Testis (tissue), 2 donors: ENCODE measurements at regions not wholly inside any gene's neighbourhood (a gene's known extent, or its start where the extent isn't known, plus 50 kb on each side); places are given as distances from the start of the nearest gene placed in this dataset.

Experiments
- DNase-seq: peaks from one replicate; pipeline ENCODE4 v3.0.0-alpha.2; 2019
- H3K27ac ChIP-seq, 2 donors: fragments of 200-600 bp; sonication (generic); one replicate each; pipeline ENCODE4 v1.5.1; 2019
- H3K27me3 ChIP-seq: fragments of 200-600 bp; sonication (generic); one replicate; pipeline ENCODE4 v1.5.1; 2019
- H3K36me3 ChIP-seq: fragments of 200-600 bp; sonication (generic); one replicate; pipeline ENCODE4 v1.5.1; 2017; ENCODE audit warnings: low read depth; ENCODE audit errors: missing control alignments
- H3K4me1 ChIP-seq: fragments of 200-600 bp; sonication (generic); one replicate; pipeline ENCODE4 v1.5.1; 2019
- H3K4me3 ChIP-seq, 2 donors: fragments of 200-600 bp; sonication (generic); one replicate each; pipeline ENCODE4 v1.5.1; 2017 to 2019
- H3K9me3 ChIP-seq: fragments of 200-600 bp; sonication (generic); one replicate; pipeline ENCODE4 v1.5.1; 2017
- POLR2A ChIP-seq: fragments of 450-650 bp; IDR thresholded peaks from one replicate; pipeline ENCODE4 v1.6.1; 2017; ENCODE audit warnings: antibody characterized with exemption, mild to moderate bottlenecking, moderate library complexity
- WGBS, 2 donors: methylation state at CpG; one replicate each; pipeline ENCODE4 v1.1.5; 2018; 5-methylcytosine and 5-hydroxymethylcytosine counted together
- intact Hi-C: fragments of 100-400 bp; cut with DNase I; formaldehyde crosslinking; loops from one replicate; pipeline ENCODE4 v1.15.1; 2023; ENCODE audit warnings: low total_unique reads
- TF ChIP-seq, protein P1 (sequence below), 3 experiments: fragments of 450-650 bp in 2 of 3; fragments of 200-600 bp in 1 of 3; sonication (generic) in 1 of 3; IDR thresholded peaks; one replicate each; pipeline ENCODE4 v1.5.1; 2016 to 2019; ENCODE audit warnings: antibody characterized with exemption in 3 of 3, mild to moderate bottlenecking in 2 of 3, moderate library complexity in 1 of 3

- Histone ChIP-seq H3K4me3 (no peak overlapping the region), H3K27ac (no peak overlapping the region), H3K27me3 (no peaks in the 10 kb centered on the region), H3K9me3 (no peaks in the 10 kb centered on the region), H3K36me3 (no peaks in the 10 kb centered on the region), H3K4me1 (no peaks in the 10 kb centered on the region)
- no peak for TF ChIP-seq POLR2A
- TF ChIP-seq, protein P1, sequence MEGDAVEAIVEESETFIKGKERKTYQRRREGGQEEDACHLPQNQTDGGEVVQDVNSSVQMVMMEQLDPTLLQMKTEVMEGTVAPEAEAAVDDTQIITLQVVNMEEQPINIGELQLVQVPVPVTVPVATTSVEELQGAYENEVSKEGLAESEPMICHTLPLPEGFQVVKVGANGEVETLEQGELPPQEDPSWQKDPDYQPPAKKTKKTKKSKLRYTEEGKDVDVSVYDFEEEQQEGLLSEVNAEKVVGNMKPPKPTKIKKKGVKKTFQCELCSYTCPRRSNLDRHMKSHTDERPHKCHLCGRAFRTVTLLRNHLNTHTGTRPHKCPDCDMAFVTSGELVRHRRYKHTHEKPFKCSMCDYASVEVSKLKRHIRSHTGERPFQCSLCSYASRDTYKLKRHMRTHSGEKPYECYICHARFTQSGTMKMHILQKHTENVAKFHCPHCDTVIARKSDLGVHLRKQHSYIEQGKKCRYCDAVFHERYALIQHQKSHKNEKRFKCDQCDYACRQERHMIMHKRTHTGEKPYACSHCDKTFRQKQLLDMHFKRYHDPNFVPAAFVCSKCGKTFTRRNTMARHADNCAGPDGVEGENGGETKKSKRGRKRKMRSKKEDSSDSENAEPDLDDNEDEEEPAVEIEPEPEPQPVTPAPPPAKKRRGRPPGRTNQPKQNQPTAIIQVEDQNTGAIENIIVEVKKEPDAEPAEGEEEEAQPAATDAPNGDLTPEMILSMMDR (IDR thresholded peaks at IDR 0.05), result no peak
- DNase-seq, result no peak
- intact Hi-C loops, result no loop called here
- 69 to 79% methylated on average over 7 of the region's 7 CpGs for WGBS, 2 donors
Observed at GRCh38 chr1:8242498-8242897, 75.4 kb upstream of the SLC45A1 start.

DNA sequence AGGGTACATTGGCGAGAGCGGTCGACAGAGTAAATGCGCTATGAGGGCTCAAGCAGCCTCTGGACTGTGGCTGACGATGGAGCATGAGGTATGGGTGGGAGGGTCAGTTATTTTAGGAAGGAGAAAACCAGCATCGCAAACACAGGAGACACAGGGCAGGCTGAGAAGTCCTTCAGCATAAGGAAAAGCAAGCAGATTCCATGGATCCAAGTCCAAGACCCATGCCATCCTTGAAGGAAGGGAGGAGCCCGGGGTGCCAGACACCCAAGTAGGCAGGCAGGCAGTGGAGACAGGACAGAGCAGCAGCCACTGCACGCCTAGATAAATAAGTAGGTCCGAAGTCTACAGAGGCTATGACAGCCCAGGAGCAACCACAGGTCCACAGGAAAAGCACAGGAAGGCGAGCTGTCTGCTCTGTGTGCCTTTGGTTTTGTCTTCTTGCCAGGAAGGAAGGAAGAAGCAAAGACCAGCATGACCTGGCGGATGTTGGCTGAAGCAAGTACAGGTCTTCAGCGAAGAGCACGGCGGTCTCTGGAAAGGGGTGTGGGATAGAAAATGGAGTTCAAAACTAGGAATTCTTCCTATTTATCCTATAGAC, 76.4 kb upstream of the SLC45A1 start:
- intact Hi-C loops, result no loop called here
- Histone ChIP-seq H3K27me3 (no peaks in the 10 kb centered on the region), H3K36me3 (no peaks in the 10 kb centered on the region), H3K4me3 (no peak overlapping the region), H3K27ac (no peak overlapping the region), H3K9me3 (no peaks in the 10 kb centered on the region), H3K4me1 (no peaks in the 10 kb centered on the region)
- no peak for TF ChIP-seq POLR2A
- TF ChIP-seq, protein P1 (IDR thresholded peaks at IDR 0.05), result no peak
- DNase-seq, result no peak
- 86 to 89% methylated on average over 14 of the region's 14 CpGs for WGBS, 2 donors

GRCh38 chr1:8239306-8240023, 78.4 kb upstream of the SLC45A1 start:
- DNase-seq, result no peak
- no peak overlapping the region for H3K27ac ChIP-seq

GRCh38 chr1:8239039-8239305, 78.9 kb upstream of the SLC45A1 start:
- DNase-seq, result no peak
- H3K9me3 ChIP-seq, result no peaks in the 10 kb centered on the region
- TF ChIP-seq, protein P1 (IDR thresholded peaks at IDR 0.05), result no peak
- TF ChIP-seq POLR2A, result no peak
- intact Hi-C loops, result no loop called here
- no peak overlapping the region for H3K4me3 ChIP-seq
- no peaks in the 10 kb centered on the region for H3K4me1 ChIP-seq
- H3K27ac ChIP-seq, result no peak overlapping the region
- no peaks in the 10 kb centered on the region for H3K27me3 ChIP-seq
- 78 to 81% methylated on average over 5 of the region's 5 CpGs for WGBS, 2 donors
- no peaks in the 10 kb centered on the region for H3K36me3 ChIP-seq

More at GRCh38 chr1:8239306-8240023, 78.4 kb upstream of the SLC45A1 start:
- H3K27me3 ChIP-seq, result no peaks in the 10 kb centered on the region
- intact Hi-C loops, result no loop called here
- H3K4me3 ChIP-seq, result no peak overlapping the region
- H3K4me1 ChIP-seq, result no peaks in the 10 kb centered on the region
- H3K9me3 ChIP-seq, result no peaks in the 10 kb centered on the region
- H3K36me3 ChIP-seq, result no peaks in the 10 kb centered on the region
- no peak for TF ChIP-seq POLR2A
- TF ChIP-seq, protein P1 (IDR thresholded peaks at IDR 0.05), result no peak
- 86 to 90% methylated on average over 14 of the region's 14 CpGs for WGBS, 2 donors
